Pancreas (tissue), 10 donors: ENCODE measurements at regions not wholly inside any gene's neighbourhood (a gene's known extent, or its start where the extent isn't known, plus 50 kb on each side); places are given as distances from the start of the nearest gene placed in this dataset.

ENCODE experiments used
- ATAC-seq, 4 donors: fragments of 200-7000 bp; cut with Tn5 transposase; one replicate each; pipeline versions ENCODE4 v1.8.0 to v1.9.1; 2020; ENCODE audit warnings: mild to moderate bottlenecking in 4 of 4, moderate library complexity in 4 of 4
- DNase-seq, 6 donors: peaks; one replicate each; pipeline ENCODE4 v3.0.0-alpha.2; 2020
- FAIRE-seq: peaks from 2 replicates; lab custom pipeline; 2012; peaks lifted over from hg19 to GRCh38; lab: Jason Lieb, UNC
- H3K27ac ChIP-seq, 4 donors: fragments of 200-600 bp; sonication (generic); 1 replicate in 3 of 4; 2 replicates in 1 of 4; pipeline versions ENCODE4 v1.5.0 to v1.8.0; 2020
- H3K27me3 ChIP-seq, 4 donors: fragments of 200-600 bp; one replicate each; pipeline ENCODE4 v1.8.0; 2021
- H3K36me3 ChIP-seq, 3 donors: fragments of 200-600 bp; sonication (generic) in 1 of 3; one replicate each; pipeline versions ENCODE4 v1.5.0 to v1.8.0; 2020 to 2021
- H3K4me1 ChIP-seq, 3 donors: fragments of 200-600 bp; one replicate each; pipeline ENCODE4 v1.8.0; 2021
- H3K4me3 ChIP-seq, 4 donors: fragments of 200-600 bp; sonication (generic) in 2 of 4; one replicate each; pipeline versions ENCODE4 v1.5.0 to v1.8.0; 2020 to 2021
- H3K9me3 ChIP-seq, 4 donors: fragments of 200-600 bp; one replicate each; pipeline ENCODE4 v1.8.0; 2021
- WGBS, 2 donors: extraction: QIAGEN DNeasy Blood & Tissue Kit; methylation state at CpG; one replicate each; pipeline ENCODE4 v1.1.7; 2013; 5-methylcytosine and 5-hydroxymethylcytosine counted together
- intact Hi-C, 3 donors: fragments of 100-400 bp; cut with DNase I; formaldehyde crosslinking; loops; one replicate each; pipeline versions ENCODE4 v1.11.1 to v1.14.2; 2022
- TF ChIP-seq, protein P1 (sequence below), 4 donors: fragments of 200-600 bp; sonication (generic) in 3 of 4; IDR thresholded peaks; one replicate each; pipeline versions ENCODE4 v1.5.0 to v1.8.0; 2021; ENCODE audit warnings: antibody characterized with exemption in 4 of 4
- donor health status: healthy with polysubstance abuse.
- donor health status: DM: no; HTN: no; CAD: no; lungs with moderate emphysema.
- donor health status: DM: no; HTN: no; CAD: no.
- donor health status: control.
- donor health status: control.
- donor health status: Bipolar disorder and iron deficiency.
- donor health status: DM: yes; HTN: yes; CAD: no.
- donor health status: DM: no; HTN: no; CAD: no.
- donor health status: DM: no; HTN: no; CAD: no.
- donor health status: DM: yes; HTN: yes; CAD: no.

- no peak for DNase-seq
- no peak overlapping the region for H3K27ac ChIP-seq
- H3K4me1 ChIP-seq, result no peaks in the 10 kb centered on the region
- no peak for FAIRE-seq
- H3K4me3 ChIP-seq, result no peak overlapping the region
- 65 to 66% methylated on average over 4 of the region's 4 CpGs for WGBS, 2 donors
- intact Hi-C loops, result no loop called here
- TF ChIP-seq, protein P1, sequence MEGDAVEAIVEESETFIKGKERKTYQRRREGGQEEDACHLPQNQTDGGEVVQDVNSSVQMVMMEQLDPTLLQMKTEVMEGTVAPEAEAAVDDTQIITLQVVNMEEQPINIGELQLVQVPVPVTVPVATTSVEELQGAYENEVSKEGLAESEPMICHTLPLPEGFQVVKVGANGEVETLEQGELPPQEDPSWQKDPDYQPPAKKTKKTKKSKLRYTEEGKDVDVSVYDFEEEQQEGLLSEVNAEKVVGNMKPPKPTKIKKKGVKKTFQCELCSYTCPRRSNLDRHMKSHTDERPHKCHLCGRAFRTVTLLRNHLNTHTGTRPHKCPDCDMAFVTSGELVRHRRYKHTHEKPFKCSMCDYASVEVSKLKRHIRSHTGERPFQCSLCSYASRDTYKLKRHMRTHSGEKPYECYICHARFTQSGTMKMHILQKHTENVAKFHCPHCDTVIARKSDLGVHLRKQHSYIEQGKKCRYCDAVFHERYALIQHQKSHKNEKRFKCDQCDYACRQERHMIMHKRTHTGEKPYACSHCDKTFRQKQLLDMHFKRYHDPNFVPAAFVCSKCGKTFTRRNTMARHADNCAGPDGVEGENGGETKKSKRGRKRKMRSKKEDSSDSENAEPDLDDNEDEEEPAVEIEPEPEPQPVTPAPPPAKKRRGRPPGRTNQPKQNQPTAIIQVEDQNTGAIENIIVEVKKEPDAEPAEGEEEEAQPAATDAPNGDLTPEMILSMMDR (IDR thresholded peaks at IDR 0.05), result no peak
- H3K27me3 ChIP-seq, result peaks cover 0 to 4% (median 2%) of the 10 kb centered on the region in 4 donors
- no peak for ATAC-seq
- H3K36me3 ChIP-seq, result no peaks in the 10 kb centered on the region
- H3K9me3 ChIP-seq, result no peaks in the 10 kb centered on the region
These were observed 271.0 kb downstream of the AACS start for GRCh38 chr12:125336246-125336645.

DNA sequence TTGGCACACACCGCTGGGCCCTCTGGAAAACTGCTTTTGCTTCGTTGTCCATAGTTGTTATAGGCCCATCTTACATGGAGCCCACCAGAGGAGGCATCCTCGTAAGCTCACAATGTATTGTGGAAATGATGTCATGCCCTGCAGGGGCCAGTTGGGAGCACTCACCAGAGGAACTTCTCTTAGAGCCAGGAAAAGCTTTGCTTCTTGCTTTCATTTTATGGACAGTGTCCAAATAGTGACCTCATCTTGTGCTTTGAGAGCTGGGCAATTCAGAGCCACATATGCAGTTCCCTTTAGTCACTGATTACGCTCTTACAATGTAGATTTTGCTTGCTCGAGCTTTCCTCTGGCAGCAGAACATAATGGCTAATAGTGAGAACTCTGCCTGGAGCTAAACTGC lies 275.6 kb downstream of the AACS start:
- peak; percentile 26 for FAIRE-seq
- TF ChIP-seq, protein P1 (IDR thresholded peaks at IDR 0.05), result no peak
- Histone ChIP-seq H3K27ac (no peak overlapping the region), H3K4me3 (no peak overlapping the region), H3K4me1 (no peaks in the 10 kb centered on the region), H3K36me3 (no peaks in the 10 kb centered on the region), H3K27me3 (peaks cover 0 to 3% (median 0%) of the 10 kb centered on the region in 4 donors), H3K9me3 (no peaks in the 10 kb centered on the region)
- DNase-seq, result peak in 4 of 6 donors; percentile 13 to 24 (median 20)
- peak; percentile 86 to 93 (median 91) for ATAC-seq
- 31 to 38% methylated on average over 5 of the region's 5 CpGs for WGBS, 2 donors
- intact Hi-C loops, result no loop called here

DNA sequence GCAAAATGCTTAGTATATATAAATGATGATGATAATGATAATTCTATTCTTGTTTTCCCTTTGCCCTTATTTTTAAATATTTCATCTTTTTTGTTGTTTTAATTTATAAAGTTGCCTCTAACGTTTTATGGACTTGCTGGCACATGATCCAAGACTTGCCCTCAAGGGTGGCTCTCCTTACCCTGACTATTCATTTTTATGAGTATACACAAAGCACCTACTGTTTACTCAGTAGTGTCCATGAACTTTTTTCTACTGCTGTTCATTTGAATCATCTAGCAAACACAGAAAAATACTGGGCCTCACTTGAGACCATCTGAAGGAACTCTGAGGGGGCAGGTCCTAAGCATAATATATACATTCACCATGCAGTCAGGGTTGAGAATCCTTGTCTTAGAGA lies 276.2 kb downstream of the AACS start:
- ATAC-seq (no peak), FAIRE-seq (peak; percentile 5), DNase-seq (no peak)
- Histone ChIP-seq H3K9me3 (no peaks in the 10 kb centered on the region), H3K36me3 (no peaks in the 10 kb centered on the region), H3K4me1 (no peaks in the 10 kb centered on the region), H3K4me3 (no peak overlapping the region), H3K27ac (no peak overlapping the region), H3K27me3 (peaks cover 0 to 3% (median 0%) of the 10 kb centered on the region in 4 donors)
- intact Hi-C loops, result no loop called here
- WGBS, 2 donors, result 36 to 46% methylated on average over 1 of the region's 1 CpG
- TF ChIP-seq, protein P1 (IDR thresholded peaks at IDR 0.05), result no peak

DNA sequence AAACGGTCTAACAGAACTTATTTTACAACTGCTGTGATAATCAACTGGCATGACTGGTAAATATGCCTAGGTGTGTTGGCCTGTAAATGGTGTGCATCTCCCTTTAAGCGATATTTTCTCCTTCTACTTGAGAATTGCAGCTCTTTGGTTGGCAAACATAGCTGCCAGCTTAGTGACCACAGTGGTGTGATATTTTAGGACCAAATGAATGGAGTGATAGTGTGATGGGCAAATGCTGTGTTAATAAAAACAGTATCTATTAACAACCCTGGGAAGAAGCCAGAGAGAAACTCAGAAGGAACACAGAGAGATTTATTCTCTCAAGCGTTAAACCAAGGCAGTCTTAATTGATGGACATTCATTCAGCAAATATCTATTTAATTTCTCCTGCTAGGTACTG lies 278.4 kb downstream of the AACS start:
- H3K4me1 ChIP-seq, result no peaks in the 10 kb centered on the region
- ATAC-seq (no peak), DNase-seq (no peak), FAIRE-seq (no peak)
- H3K27me3 ChIP-seq, result peaks cover 0 to 5% (median 0%) of the 10 kb centered on the region in 4 donors
- intact Hi-C loops, result no loop called here
- WGBS, 2 donors, result 78 to 79% methylated on average over 3 of the region's 3 CpGs
- no peaks in the 10 kb centered on the region for H3K9me3 ChIP-seq
- no peak overlapping the region for H3K27ac ChIP-seq
- no peak overlapping the region for H3K4me3 ChIP-seq
- H3K36me3 ChIP-seq, result no peaks in the 10 kb centered on the region
- TF ChIP-seq, protein P1 (IDR thresholded peaks at IDR 0.05), result no peak

DNA sequence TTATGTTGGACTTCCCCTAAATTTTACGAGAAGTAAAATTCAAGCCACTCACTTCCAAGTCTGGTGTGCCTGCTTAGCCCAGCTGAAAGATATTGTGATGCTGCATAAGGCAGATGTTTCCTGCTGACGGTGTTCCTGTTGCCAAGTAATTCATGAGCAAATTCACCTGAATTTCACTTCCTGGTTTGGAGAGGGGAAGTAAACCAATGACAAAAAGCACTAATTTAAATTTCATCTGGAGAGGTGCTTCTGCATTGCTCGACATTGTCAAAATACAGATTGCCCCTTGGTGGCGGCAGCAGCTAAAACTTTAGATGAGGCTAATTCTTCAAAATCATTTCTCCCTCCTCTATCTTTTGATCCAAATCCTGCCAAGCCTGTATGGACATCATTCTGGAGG lies 281.1 kb downstream of the AACS start:
- Histone ChIP-seq H3K36me3 (no peaks in the 10 kb centered on the region), H3K27me3 (peaks cover 0 to 9% (median 3%) of the 10 kb centered on the region in 4 donors), H3K4me3 (no peak overlapping the region), H3K4me1 (no peaks in the 10 kb centered on the region), H3K9me3 (no peaks in the 10 kb centered on the region), H3K27ac (no peak overlapping the region)
- intact Hi-C loops, result no loop called here
- TF ChIP-seq, protein P1 (IDR thresholded peaks at IDR 0.05), result no peak
- WGBS, 2 donors, result 37 to 40% methylated on average over 4 of the region's 4 CpGs
- ATAC-seq, result peak in 2 of 4 donors; percentile 51 to 80
- no peak for FAIRE-seq
- no peak for DNase-seq
